SK-N-SH (cell line): ENCODE measurements at regions not wholly inside any gene's neighbourhood (a gene's known extent, or its start where the extent isn't known, plus 50 kb on each side); places are given as distances from the start of the nearest gene placed in this dataset.

Experiments
- CTCF ChIA-PET: fragments of 300-600, 350-600 bp; formaldehyde crosslinking; extraction: SDS; loops from one replicate; lab custom pipeline; 2021; lab: Yijun Ruan, JAX
- POLR2A ChIA-PET: fragments of 350-600 bp; sonication (Branson Sonifier 250); formaldehyde crosslinking; extraction: SDS; loops from one replicate; lab custom pipeline; 2020; ENCODE audit warnings: antibody characterized with exemption, inconsistent platforms; lab: Yijun Ruan, JAX
- DNase-seq: peaks from one replicate; pipeline ENCODE4 v3.0.0; 2012
- H2AFZ ChIP-seq: fragments of 200-600 bp; sonication (generic); 2 replicates; pipeline ENCODE4 v1.8.1; 2016; ENCODE audit warnings: antibody characterized with exemption, mild to moderate bottlenecking, low read depth
- H3F3A ChIP-seq: fragments of 200-600 bp; sonication (generic); replicated peaks from 2 replicates; pipeline ENCODE3; 2016; ENCODE audit warnings: antibody characterized with exemption, mild to moderate bottlenecking; ENCODE audit not compliant: insufficient read depth
- H3K27ac ChIP-seq, 2 experiments: fragments of 200-500 bp in 1 of 2; fragments of 200-600 bp in 1 of 2; sonication (Bioruptor generic) in 1 of 2; sonication (generic), shearing (Covaris generic) in 1 of 2; 2 replicates each; pipeline versions ENCODE4 v1.5.1 to v1.6.1; 2014 to 2016; ENCODE audit warnings: low read depth in 2 of 2, inconsistent platforms in 1 of 2, low read length in 1 of 2, mild to moderate bottlenecking in 1 of 2, mixed read lengths in 1 of 2
- H3K27me3 ChIP-seq: fragments of 200-600 bp; sonication (generic), shearing (Covaris generic); 2 replicates; pipeline ENCODE4 v1.6.1; 2016; ENCODE audit warnings: mixed run types; ENCODE audit not compliant: insufficient read depth
- H3K36me3 ChIP-seq, 2 experiments: fragments of 200-500 bp in 1 of 2; fragments of 200-600 bp in 1 of 2; sonication (Bioruptor generic) in 1 of 2; sonication (generic) in 1 of 2; replicated peaks in 1 of 2; 2 replicates each; pipeline versions ENCODE3 to v1.5.1; 2014 to 2016; ENCODE audit warnings: low read length in 1 of 2, mild to moderate bottlenecking in 1 of 2; ENCODE audit not compliant: insufficient read depth in 2 of 2, control insufficient read depth in 1 of 2
- H3K4me1 ChIP-seq, 2 experiments: fragments of 200-500 bp in 1 of 2; fragments of 200-600 bp in 1 of 2; sonication (Bioruptor generic) in 1 of 2; sonication (generic), shearing (Covaris generic) in 1 of 2; 2 replicates each; pipeline versions ENCODE4 v1.5.1 to v1.6.1; 2014 to 2016; ENCODE audit warnings: low read depth in 1 of 2, low read length in 1 of 2, mixed run types in 1 of 2; ENCODE audit not compliant: insufficient read depth in 2 of 2, control insufficient read depth in 1 of 2
- H3K4me2 ChIP-seq: fragments of 200-600 bp; sonication (generic), shearing (Covaris generic); 2 replicates; pipeline ENCODE4 v1.6.1; 2017; ENCODE audit warnings: mixed run types
- H3K4me3 ChIP-seq, 2 experiments: fragments of 200-500 bp in 1 of 2; fragments of 200-600 bp in 1 of 2; sonication (Bioruptor generic) in 1 of 2; sonication (generic), shearing (Covaris generic) in 1 of 2; 2 replicates each; pipeline versions ENCODE4 v1.5.1 to v1.8.1; 2014 to 2016; ENCODE audit warnings: low read depth in 2 of 2, inconsistent platforms in 1 of 2, low read length in 1 of 2, mild to moderate bottlenecking in 1 of 2, mixed read lengths in 1 of 2, moderate library complexity in 1 of 2
- H3K79me2 ChIP-seq: fragments of 200-600 bp; sonication (generic); 2 replicates; pipeline ENCODE4 v1.8.1; 2017; ENCODE audit warnings: mild to moderate bottlenecking; ENCODE audit not compliant: insufficient read depth
- H3K9ac ChIP-seq: fragments of 200-600 bp; sonication (generic); 2 replicates; pipeline ENCODE4 v1.6.1; 2017; ENCODE audit warnings: mixed run types
- H3K9me2 ChIP-seq: fragments of 200-600 bp; sonication (generic); 2 replicates; pipeline ENCODE4 v1.6.1; 2017; ENCODE audit warnings: mixed run types
- H3K9me3 ChIP-seq: fragments of 200-600 bp; sonication (generic); 2 replicates; pipeline ENCODE4 v1.6.1; 2017; ENCODE audit warnings: mixed run types, mild to moderate bottlenecking, moderate library complexity
- H4K20me1 ChIP-seq: fragments of 200-600 bp; sonication (generic); 2 replicates; pipeline ENCODE4 v1.6.1; 2017; ENCODE audit warnings: mild to moderate bottlenecking, mixed run types; ENCODE audit not compliant: insufficient read depth
- CHD2 ChIP-seq: fragments of 150-350 bp; IDR thresholded peaks from 2 replicates; pipeline ENCODE4 v1.6.1; 2018; ENCODE audit warnings: low read length; ENCODE audit not compliant: partially characterized antibody
- ELF1 ChIP-seq: IDR thresholded peaks from 2 replicates; pipeline ENCODE4 v1.4.0; 2012
- EP300 ChIP-seq, 2 experiments: IDR thresholded peaks; 2 replicates each; pipeline versions ENCODE4 v1.4.0 to v1.6.1; 2012; ENCODE audit warnings: borderline replicate concordance in 1 of 2, low read depth in 1 of 2, low read length in 1 of 2
- FOSL2 ChIP-seq: IDR thresholded peaks from 2 replicates; pipeline ENCODE4 v1.4.0; 2012; ENCODE audit warnings: low read depth, mild to moderate bottlenecking, moderate library complexity, borderline replicate concordance
- GABPA ChIP-seq: IDR thresholded peaks from 2 replicates; pipeline ENCODE4 v1.4.0; 2012; ENCODE audit warnings: low read depth, mild to moderate bottlenecking
- NFIC ChIP-seq: IDR thresholded peaks from 2 replicates; pipeline ENCODE4 v1.4.0; 2012; ENCODE audit warnings: borderline replicate concordance
- POLR2AphosphoS5 ChIP-seq: IDR thresholded peaks from 2 replicates; pipeline ENCODE4 v1.6.1; 2012; ENCODE audit warnings: low read depth, low read length
- RCOR1 ChIP-seq: fragments of 150-350 bp; IDR thresholded peaks from 2 replicates; pipeline ENCODE4 v1.6.1; 2017; ENCODE audit warnings: antibody characterized with exemption, low read length
- RFX5 ChIP-seq: IDR thresholded peaks from 2 replicates; pipeline ENCODE4 v1.6.1; 2012; ENCODE audit warnings: mild to moderate bottlenecking, improper control_type of control experiment, low read length
- RXRA ChIP-seq: IDR thresholded peaks from 2 replicates; pipeline ENCODE4 v1.4.0; 2012; ENCODE audit warnings: low read depth, mild to moderate bottlenecking, borderline replicate concordance
- SIN3A ChIP-seq: IDR thresholded peaks from 2 replicates; pipeline ENCODE4 v1.6.1; 2012; ENCODE audit warnings: low read depth, mild to moderate bottlenecking, low read length, moderate library complexity, borderline replicate concordance
- SMC3 ChIP-seq: IDR thresholded peaks from 2 replicates; pipeline ENCODE4 v1.6.1; 2012; ENCODE audit warnings: low read depth, low read length, improper control_type of control experiment
- TEAD4 ChIP-seq: IDR thresholded peaks from 2 replicates; pipeline ENCODE4 v1.4.0; 2012; ENCODE audit warnings: mild to moderate bottlenecking, borderline replicate concordance; ENCODE audit not compliant: insufficient read depth
- YY1 ChIP-seq: IDR thresholded peaks from 2 replicates; pipeline ENCODE4 v1.4.0; 2012; ENCODE audit warnings: low read depth, mild to moderate bottlenecking
- WGBS: methylation state at CpG from one replicate; pipeline ENCODE4 v1.1.6; 2017; ENCODE audit warnings: low lambda C conversion rate; 5-methylcytosine and 5-hydroxymethylcytosine counted together
- TF ChIP-seq, protein P1 (sequence below): fragments of 150-350 bp; IDR thresholded peaks from 2 replicates; pipeline ENCODE4 v1.6.1; 2016; ENCODE audit warnings: mild to moderate bottlenecking, low read depth, low read length
- TF ChIP-seq, protein P2 (sequence below): fragments of 150-350 bp; IDR thresholded peaks from 2 replicates; pipeline ENCODE4 v1.6.1; 2017; ENCODE audit warnings: antibody characterized with exemption, low read length, low read depth, borderline replicate concordance
- TF ChIP-seq, protein P3 (sequence below): IDR thresholded peaks from 2 replicates; pipeline ENCODE4; 2012

DNA sequence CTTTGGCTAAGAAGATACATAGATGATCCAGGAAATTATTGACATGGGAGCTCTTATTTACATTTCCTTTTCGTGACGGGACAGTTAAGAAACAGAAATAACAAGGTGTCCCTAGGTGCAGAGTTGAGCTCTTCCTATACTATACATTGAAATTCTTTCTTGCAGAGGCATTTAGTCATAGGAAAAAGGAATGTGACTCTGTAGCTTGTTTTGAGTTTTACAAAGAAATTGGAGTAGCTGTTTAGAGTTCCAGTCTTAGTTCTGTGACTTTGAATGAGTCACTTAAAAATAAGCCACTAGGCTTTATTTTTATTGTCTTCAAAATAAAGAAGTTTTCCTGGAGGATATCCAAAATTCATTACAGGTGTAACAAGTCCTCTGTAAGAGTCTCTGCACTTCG is 723.5 kb upstream of the SGO1 start:
- CTCF ChIA-PET = no interaction called here
- Histone ChIP-seq H3K79me2 (no peaks in the 10 kb centered on the region), H3K27ac (no peak overlapping the region), H3F3A (peaks cover 3% of the 10 kb centered on the region), H3K9me2 (no peaks in the 10 kb centered on the region), H3K4me2 (no peak overlapping the region), H3K9me3 (no peaks in the 10 kb centered on the region), H3K9ac (no peak overlapping the region), H2AFZ (no peak overlapping the region), H3K4me1 (peaks cover 0 to 8% of the 10 kb centered on the region in 2 experiments; a peak in 2 of 4 replicates), H3K4me3 (no peak overlapping the region), H3K36me3 (no peaks in the 10 kb centered on the region), H3K27me3 (no peaks in the 10 kb centered on the region), H4K20me1 (no peaks in the 10 kb centered on the region)
- no peak for DNase-seq
- WGBS = 44% methylated on average over 3 of the region's 3 CpGs
- TF ChIP-seq, protein P1, sequence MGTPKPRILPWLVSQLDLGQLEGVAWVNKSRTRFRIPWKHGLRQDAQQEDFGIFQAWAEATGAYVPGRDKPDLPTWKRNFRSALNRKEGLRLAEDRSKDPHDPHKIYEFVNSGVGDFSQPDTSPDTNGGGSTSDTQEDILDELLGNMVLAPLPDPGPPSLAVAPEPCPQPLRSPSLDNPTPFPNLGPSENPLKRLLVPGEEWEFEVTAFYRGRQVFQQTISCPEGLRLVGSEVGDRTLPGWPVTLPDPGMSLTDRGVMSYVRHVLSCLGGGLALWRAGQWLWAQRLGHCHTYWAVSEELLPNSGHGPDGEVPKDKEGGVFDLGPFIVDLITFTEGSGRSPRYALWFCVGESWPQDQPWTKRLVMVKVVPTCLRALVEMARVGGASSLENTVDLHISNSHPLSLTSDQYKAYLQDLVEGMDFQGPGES = no peak
- TF ChIP-seq FOSL2 (no peak), ELF1 (no peak), NFIC (no peak), RCOR1 (no peak)
- POLR2A ChIA-PET = no interaction called here

DNA sequence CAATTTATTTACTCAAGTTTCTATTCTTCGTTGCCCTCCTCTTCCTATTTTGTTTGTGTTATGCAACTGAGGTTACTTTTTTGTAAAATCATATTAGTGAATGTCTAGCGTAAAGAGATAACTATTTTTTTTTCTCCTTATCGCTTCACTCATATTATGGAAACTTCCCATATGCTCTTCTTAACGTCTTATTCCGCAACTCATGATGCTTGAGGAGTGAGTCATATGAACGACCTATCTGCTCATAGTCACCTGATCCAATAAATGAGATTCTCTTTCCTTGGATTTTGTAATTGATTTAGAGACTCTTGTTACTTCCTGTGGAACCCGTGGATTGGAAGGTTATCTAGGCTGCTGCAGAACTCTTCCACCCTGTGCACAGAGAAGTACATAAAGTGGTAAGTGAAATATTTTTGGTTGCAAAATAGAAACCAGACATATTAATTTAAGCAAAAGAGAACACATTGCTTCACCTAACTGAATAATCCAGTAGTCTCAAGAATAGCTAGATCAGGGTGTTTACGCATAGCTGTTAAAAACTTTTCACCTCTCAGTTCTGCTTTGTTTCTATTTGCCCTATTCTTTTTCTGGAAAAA is 719.3 kb upstream of the SGO1 start:
- WGBS = 54% methylated on average over 8 of the region's 8 CpGs
- no peaks in the 10 kb centered on the region for H3K27me3 ChIP-seq
- H3K9ac ChIP-seq = no peak overlapping the region
- ChIA-PET POLR2A (no interaction called here), CTCF (no interaction called here)
- no peak overlapping the region for H3K4me2 ChIP-seq
- H2AFZ ChIP-seq = no peak overlapping the region
- H3F3A ChIP-seq = peaks cover 3% of the 10 kb centered on the region
- H3K4me3 ChIP-seq = no peak overlapping the region
- no peaks in the 10 kb centered on the region for H3K9me3 ChIP-seq
- no peaks in the 10 kb centered on the region for H4K20me1 ChIP-seq
- no peaks in the 10 kb centered on the region for H3K4me1 ChIP-seq
- no peaks in the 10 kb centered on the region for H3K9me2 ChIP-seq
- no peaks in the 10 kb centered on the region for H3K79me2 ChIP-seq
- H3K36me3 ChIP-seq = no peaks in the 10 kb centered on the region
- TF ChIP-seq TEAD4 (no peak), YY1 (no peak), EP300 (IDR thresholded peaks at IDR 0.05; ENCODE audit: borderline replicate concordance in 1 of 2, low read depth in 1 of 2, low read length in 1 of 2) (no peak), SMC3 (no peak), NFIC (no peak), RXRA (no peak), FOSL2 (no peak), RFX5 (no peak), CHD2 (no peak), POLR2AphosphoS5 (no peak), SIN3A (no peak), GABPA (no peak)
- TF ChIP-seq, protein P2, sequence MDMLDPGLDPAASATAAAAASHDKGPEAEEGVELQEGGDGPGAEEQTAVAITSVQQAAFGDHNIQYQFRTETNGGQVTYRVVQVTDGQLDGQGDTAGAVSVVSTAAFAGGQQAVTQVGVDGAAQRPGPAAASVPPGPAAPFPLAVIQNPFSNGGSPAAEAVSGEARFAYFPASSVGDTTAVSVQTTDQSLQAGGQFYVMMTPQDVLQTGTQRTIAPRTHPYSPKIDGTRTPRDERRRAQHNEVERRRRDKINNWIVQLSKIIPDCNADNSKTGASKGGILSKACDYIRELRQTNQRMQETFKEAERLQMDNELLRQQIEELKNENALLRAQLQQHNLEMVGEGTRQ = no peak
- TF ChIP-seq, protein P3, sequence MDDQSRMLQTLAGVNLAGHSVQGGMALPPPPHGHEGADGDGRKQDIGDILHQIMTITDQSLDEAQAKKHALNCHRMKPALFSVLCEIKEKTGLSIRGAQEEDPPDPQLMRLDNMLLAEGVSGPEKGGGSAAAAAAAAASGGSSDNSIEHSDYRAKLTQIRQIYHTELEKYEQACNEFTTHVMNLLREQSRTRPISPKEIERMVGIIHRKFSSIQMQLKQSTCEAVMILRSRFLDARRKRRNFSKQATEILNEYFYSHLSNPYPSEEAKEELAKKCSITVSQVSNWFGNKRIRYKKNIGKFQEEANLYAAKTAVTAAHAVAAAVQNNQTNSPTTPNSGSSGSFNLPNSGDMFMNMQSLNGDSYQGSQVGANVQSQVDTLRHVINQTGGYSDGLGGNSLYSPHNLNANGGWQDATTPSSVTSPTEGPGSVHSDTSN = no peak
- no peak overlapping the region for H3K27ac ChIP-seq
- DNase-seq = no peak
